ENCODE measurements at regions not wholly inside any gene's neighbourhood (a gene's known extent, or its start where the extent isn't known, plus 50 kb on each side); places are given as distances from the start of the nearest gene placed in this dataset.

DNA sequence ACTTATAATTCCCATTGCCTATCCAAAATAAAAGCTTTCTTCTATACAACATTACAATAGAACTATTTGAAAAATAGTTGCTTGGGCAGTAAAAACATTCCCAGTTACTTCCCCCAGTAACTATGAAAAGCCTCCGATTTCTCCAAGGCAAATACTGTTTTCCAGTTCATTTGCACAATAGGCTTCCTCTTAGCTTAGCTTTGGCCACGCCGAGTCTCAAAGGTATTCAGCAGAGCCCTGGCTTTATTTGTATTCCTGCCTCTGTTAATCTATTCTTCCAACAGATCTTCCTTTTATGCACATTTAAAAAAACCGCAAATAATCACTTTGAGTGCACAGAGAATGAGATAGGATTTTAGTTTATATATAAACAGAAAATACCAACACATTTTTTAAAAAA lies 836.8 kb upstream of the VRK2 start:
- H4K91ac ChIP-seq (replicated peaks; ENCODE audit: insufficient read length, low read length) = no peak overlapping the region
- no peak overlapping the region for H3K4ac ChIP-seq (replicated peaks; ENCODE audit: insufficient read length, low read depth, low read length)
- no peaks in the 10 kb centered on the region for H3K27me3 ChIP-seq (replicated peaks in 1 of 4; ENCODE audit: control insufficient read depth in 3 of 4, extremely low read depth in 1 of 4, insufficient read depth in 3 of 4, low read length in 3 of 4)
- POLR2A ChIA-PET (ENCODE audit: partially characterized antibody) = no interaction called here
- H3K79me2 ChIP-seq (ENCODE audit: control insufficient read depth in 1 of 2, insufficient read depth in 2 of 2, low read length in 2 of 2) = no peaks in the 10 kb centered on the region
- H3K4me3 ChIP-seq (ENCODE audit: extremely low read depth in 1 of 4, insufficient read depth in 2 of 4, low read depth in 3 of 4, low read length in 4 of 4) = no peak overlapping the region
- no peak overlapping the region for H3K9ac ChIP-seq (replicated peaks in 1 of 4; ENCODE audit: extremely low read depth in 1 of 4, low read depth in 3 of 4, low read length in 3 of 4)
- H4K20me1 ChIP-seq (replicated peaks in 1 of 2; ENCODE audit: control insufficient read depth in 1 of 2, insufficient read depth in 2 of 2, low read length in 2 of 2) = no peaks in the 10 kb centered on the region
- no peak overlapping the region for H2BK5ac ChIP-seq (ENCODE audit: low read depth, low read length)
- H2BK15ac ChIP-seq (ENCODE audit: low read length) = no peak overlapping the region
- no peaks in the 10 kb centered on the region for H3K79me1 ChIP-seq (ENCODE audit: low read depth, low read length)
- H2BK20ac ChIP-seq (ENCODE audit: low read length) = no peak overlapping the region
- H2AK5ac ChIP-seq (ENCODE audit: low read depth, low read length) = no peak overlapping the region
- no peak overlapping the region for H3K23ac ChIP-seq (ENCODE audit: insufficient read length)
- no peak overlapping the region for H3K27ac ChIP-seq (ENCODE audit: low read depth, low read length)
- no peak overlapping the region for H3K56ac ChIP-seq (replicated peaks; ENCODE audit: insufficient read length, low read depth, low read length)
- H3K9me3 ChIP-seq (ENCODE audit: insufficient read depth in 2 of 2, low read depth in 1 of 2, low read length in 1 of 2) = no peaks in the 10 kb centered on the region
- no peak overlapping the region for H4K8ac ChIP-seq (ENCODE audit: extremely low read depth, insufficient read depth, low read length)
- DNase-seq (ENCODE audit: low read depth in 1 of 2, low spot score in 2 of 2) (no peak), FAIRE-seq (no peak)
- no peak overlapping the region for H2BK12ac ChIP-seq (ENCODE audit: low read depth, low read length)
- H3K18ac ChIP-seq (ENCODE audit: extremely low read depth, low read length) = no peak overlapping the region
- CTCF ChIA-PET (ENCODE audit: partially characterized antibody) = no interaction called here
- H3K23me2 ChIP-seq (ENCODE audit: low read depth, low read length) = no peaks in the 10 kb centered on the region
- no peak overlapping the region for H2BK120ac ChIP-seq (replicated peaks; ENCODE audit: low read depth, low read length)
- WGBS, 2 experiments (ENCODE audit: extremely low coverage in 1 of 2, insufficient coverage in 1 of 2, insufficient read length in 1 of 2, insufficient replicate concordance in 2 of 2, low coverage in 1 of 2, low lambda C conversion rate in 2 of 2, missing lambda C conversion rate in 1 of 2) = 99% methylated on average over 4 of the region's 4 CpGs; no CpG with 5 or more reads in 1 of the 2 experiments
- no peak overlapping the region for H3K14ac ChIP-seq (ENCODE audit: insufficient read length)
- H4K5ac ChIP-seq (ENCODE audit: insufficient read length, low read depth, low read length) = no peak overlapping the region
- no peak overlapping the region for H3K4me2 ChIP-seq (ENCODE audit: insufficient read depth in 1 of 2, low read depth in 2 of 2, low read length in 2 of 2)
- H3K36me3 ChIP-seq (ENCODE audit: control insufficient read depth in 2 of 4, insufficient read depth in 4 of 4, low read length in 3 of 4) = no peaks in the 10 kb centered on the region
- H3K4me1 ChIP-seq (replicated peaks in 1 of 4; ENCODE audit: control insufficient read depth in 3 of 4, insufficient read depth in 4 of 4, low read length in 3 of 4) = no peaks in the 10 kb centered on the region
- no peak overlapping the region for H2AFZ ChIP-seq (ENCODE audit: low read length)
- TF ChIP-seq CTBP2 (IDR thresholded peaks at IDR 0.05; ENCODE audit: borderline replicate concordance, insufficient read depth, insufficient read length, low read length) (no peak), HDAC2 (IDR thresholded peaks at IDR 0.05; ENCODE audit: borderline replicate concordance in 1 of 2, low read depth in 2 of 2, low read length in 2 of 2) (no peak), RBBP5 (IDR thresholded peaks at IDR 0.05; ENCODE audit: borderline replicate concordance, low read depth, low read length) (no peak), ASH2L (IDR thresholded peaks at IDR 0.05; ENCODE audit: low read length) (no peak), CBX8 (IDR thresholded peaks at IDR 0.05; ENCODE audit: borderline replicate concordance, low read depth, low read length) (no peak), RNF2 (IDR thresholded peaks at IDR 0.05; ENCODE audit: borderline replicate concordance, low read depth, low read length, missing control alignments, poor library complexity, severe bottlenecking) (no peak), MAFK (IDR thresholded peaks at IDR 0.05; ENCODE audit: low read depth, low read length) (no peak), SP1 (IDR thresholded peaks at IDR 0.05; ENCODE audit: low read depth, low read length) (no peak), POU5F1 (IDR thresholded peaks at IDR 0.05; ENCODE audit: low read depth, low read length) (no peak), POLR2A (IDR thresholded peaks at IDR 0.05; ENCODE audit: control extremely low read depth in 1 of 2, low read depth in 2 of 2, low read length in 2 of 2) (no peak), POLR2AphosphoS5 (IDR thresholded peaks at IDR 0.05; ENCODE audit: low read depth, low read length) (no peak), JUN (IDR thresholded peaks at IDR 0.05; ENCODE audit: low read depth, low read length) (no peak)
- TF ChIP-seq, protein P1, sequence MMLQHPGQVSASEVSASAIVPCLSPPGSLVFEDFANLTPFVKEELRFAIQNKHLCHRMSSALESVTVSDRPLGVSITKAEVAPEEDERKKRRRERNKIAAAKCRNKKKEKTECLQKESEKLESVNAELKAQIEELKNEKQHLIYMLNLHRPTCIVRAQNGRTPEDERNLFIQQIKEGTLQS (IDR thresholded peaks at IDR 0.05; ENCODE audit: insufficient read depth, low read depth, low read length) = no peak

Measured in H1 (cell line).